CD4-positive, alpha-beta T cell treated with Interleukin-6 for 4 hours (primary cell): ENCODE measurements at regions not wholly inside any gene's neighbourhood (a gene's known extent, or its start where the extent isn't known, plus 50 kb on each side); places are given as distances from the start of the nearest gene placed in this dataset.
"Not testable (repeated sequence)": the region's sequence is repeated elsewhere in the genome, so short reads cannot be mapped to it uniquely, and the experiment has no call there.

Source experiments
- DNase-seq: peaks from one replicate; pipeline ENCODE4 v3.0.0-alpha.2; 2020; ENCODE audit warnings: mixed read lengths

GRCh38 chr5:154702477-154702876 is 52.7 kb upstream of the LARP1 start:
- no peak for DNase-seq

GRCh38 chr5:154701725-154702124 is 53.5 kb upstream of the LARP1 start:
- DNase-seq, result not testable (repeated sequence)

GRCh38 chr5:154701181-154701580 is 54.0 kb upstream of the LARP1 start:
- no peak for DNase-seq

GRCh38 chr5:154700289-154700928 is 54.8 kb upstream of the LARP1 start:
- not testable (repeated sequence) for DNase-seq

GRCh38 chr5:154698763-154699162 is 56.4 kb upstream of the LARP1 start:
- no peak for DNase-seq

- DNase-seq, result no peak
Measured at GRCh38 chr5:154697371-154697770, 57.8 kb upstream of the LARP1 start.

GRCh38 chr5:154696891-154697290 is 58.3 kb upstream of the LARP1 start:
- no peak for DNase-seq

GRCh38 chr5:154694159-154694558 is 61.0 kb upstream of the LARP1 start:
- no peak for DNase-seq

- no peak for DNase-seq
Measured at GRCh38 chr5:154690488-154690887, 64.7 kb upstream of the LARP1 start.

GRCh38 chr5:154686490-154686889 is 68.7 kb upstream of the LARP1 start:
- DNase-seq, result no peak

- no peak for DNase-seq
Measured at GRCh38 chr5:154683101-154683880, 71.9 kb upstream of the LARP1 start.

GRCh38 chr5:154679501-154679900 is 75.7 kb upstream of the LARP1 start:
- no peak for DNase-seq

- no peak for DNase-seq
Measured at GRCh38 chr5:154677921-154678320, 77.3 kb upstream of the LARP1 start.

- no peak for DNase-seq
Measured at GRCh38 chr5:154676508-154676907, 78.7 kb upstream of the LARP1 start.

GRCh38 chr5:154674029-154674428 is 81.1 kb upstream of the LARP1 start:
- DNase-seq, result no peak

- no peak for DNase-seq
Measured at GRCh38 chr5:154673506-154673905, 81.7 kb upstream of the LARP1 start.

- not testable (repeated sequence) for DNase-seq
Measured at GRCh38 chr5:154669913-154670312, 85.3 kb upstream of the LARP1 start.

GRCh38 chr5:154669402-154669801 is 85.8 kb upstream of the LARP1 start:
- DNase-seq, result no peak

GRCh38 chr5:154664869-154665268 is 90.3 kb upstream of the LARP1 start:
- DNase-seq, result no peak

GRCh38 chr5:154663424-154663823 is 91.8 kb upstream of the LARP1 start:
- no peak for DNase-seq

GRCh38 chr5:154654486-154655371 is 100.4 kb upstream of the LARP1 start:
- no peak for DNase-seq

GRCh38 chr5:154653764-154654485 is 101.3 kb upstream of the LARP1 start:
- no peak for DNase-seq

- no peak for DNase-seq
Measured at GRCh38 chr5:154653418-154653763, 101.8 kb upstream of the LARP1 start.
